ENCODE measurements at regions not wholly inside any gene's neighbourhood (a gene's known extent, or its start where the extent isn't known, plus 50 kb on each side); places are given as distances from the start of the nearest gene placed in this dataset.

DNA sequence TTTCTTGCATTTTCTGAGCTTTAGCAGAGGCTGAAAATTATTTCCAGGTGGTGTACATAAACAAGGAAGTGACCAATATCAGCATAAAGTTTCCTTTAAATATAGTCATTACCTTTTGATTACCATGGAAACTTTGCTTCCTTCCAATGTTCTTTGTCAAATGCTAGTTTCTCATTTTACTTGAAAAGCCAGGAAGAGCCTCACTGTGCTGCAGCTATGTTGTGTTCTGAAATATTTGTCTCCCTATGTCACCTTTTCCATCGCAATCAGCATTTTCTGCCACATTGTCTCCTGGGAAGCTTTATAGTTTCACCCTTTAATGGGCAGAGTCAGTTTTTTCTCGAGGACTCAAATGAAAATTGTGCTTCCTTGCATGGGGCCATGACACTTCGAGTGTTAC lies 496.0 kb downstream of the CDH8 start:
- H3K9ac ChIP-seq (ENCODE audit: low read length): no peak overlapping the region
- no peaks in the 10 kb centered on the region for H3K36me3 ChIP-seq (ENCODE audit: insufficient read depth, low read length)
- no peaks in the 10 kb centered on the region for H3K79me2 ChIP-seq (replicated peaks; ENCODE audit: insufficient read depth, low read length)
- no peaks in the 10 kb centered on the region for H3K27me3 ChIP-seq (ENCODE audit: insufficient read depth, low read depth, low read length)
- H3K4me2 ChIP-seq (ENCODE audit: low read length): no peak overlapping the region
- H3F3A ChIP-seq (ENCODE audit: insufficient read depth, low read length, poor library complexity, severe bottlenecking): no peaks in the 10 kb centered on the region
- H3K9me2 ChIP-seq (ENCODE audit: insufficient read depth, low read length): no peaks in the 10 kb centered on the region
- no peaks in the 10 kb centered on the region for H4K20me1 ChIP-seq (ENCODE audit: insufficient read depth)
- no peak overlapping the region for H3K4me3 ChIP-seq (ENCODE audit: low read length)
- H3K27ac ChIP-seq (ENCODE audit: low read length): no peak overlapping the region
- H3K9me3 ChIP-seq (ENCODE audit: low read length): no peaks in the 10 kb centered on the region
- H2AFZ ChIP-seq (ENCODE audit: low read depth, low read length): no peak overlapping the region
- TF ChIP-seq, protein P1, sequence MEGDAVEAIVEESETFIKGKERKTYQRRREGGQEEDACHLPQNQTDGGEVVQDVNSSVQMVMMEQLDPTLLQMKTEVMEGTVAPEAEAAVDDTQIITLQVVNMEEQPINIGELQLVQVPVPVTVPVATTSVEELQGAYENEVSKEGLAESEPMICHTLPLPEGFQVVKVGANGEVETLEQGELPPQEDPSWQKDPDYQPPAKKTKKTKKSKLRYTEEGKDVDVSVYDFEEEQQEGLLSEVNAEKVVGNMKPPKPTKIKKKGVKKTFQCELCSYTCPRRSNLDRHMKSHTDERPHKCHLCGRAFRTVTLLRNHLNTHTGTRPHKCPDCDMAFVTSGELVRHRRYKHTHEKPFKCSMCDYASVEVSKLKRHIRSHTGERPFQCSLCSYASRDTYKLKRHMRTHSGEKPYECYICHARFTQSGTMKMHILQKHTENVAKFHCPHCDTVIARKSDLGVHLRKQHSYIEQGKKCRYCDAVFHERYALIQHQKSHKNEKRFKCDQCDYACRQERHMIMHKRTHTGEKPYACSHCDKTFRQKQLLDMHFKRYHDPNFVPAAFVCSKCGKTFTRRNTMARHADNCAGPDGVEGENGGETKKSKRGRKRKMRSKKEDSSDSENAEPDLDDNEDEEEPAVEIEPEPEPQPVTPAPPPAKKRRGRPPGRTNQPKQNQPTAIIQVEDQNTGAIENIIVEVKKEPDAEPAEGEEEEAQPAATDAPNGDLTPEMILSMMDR (IDR thresholded peaks at IDR 0.05; ENCODE audit: poor library complexity, severe bottlenecking): no peak
- TF ChIP-seq, protein P2, sequence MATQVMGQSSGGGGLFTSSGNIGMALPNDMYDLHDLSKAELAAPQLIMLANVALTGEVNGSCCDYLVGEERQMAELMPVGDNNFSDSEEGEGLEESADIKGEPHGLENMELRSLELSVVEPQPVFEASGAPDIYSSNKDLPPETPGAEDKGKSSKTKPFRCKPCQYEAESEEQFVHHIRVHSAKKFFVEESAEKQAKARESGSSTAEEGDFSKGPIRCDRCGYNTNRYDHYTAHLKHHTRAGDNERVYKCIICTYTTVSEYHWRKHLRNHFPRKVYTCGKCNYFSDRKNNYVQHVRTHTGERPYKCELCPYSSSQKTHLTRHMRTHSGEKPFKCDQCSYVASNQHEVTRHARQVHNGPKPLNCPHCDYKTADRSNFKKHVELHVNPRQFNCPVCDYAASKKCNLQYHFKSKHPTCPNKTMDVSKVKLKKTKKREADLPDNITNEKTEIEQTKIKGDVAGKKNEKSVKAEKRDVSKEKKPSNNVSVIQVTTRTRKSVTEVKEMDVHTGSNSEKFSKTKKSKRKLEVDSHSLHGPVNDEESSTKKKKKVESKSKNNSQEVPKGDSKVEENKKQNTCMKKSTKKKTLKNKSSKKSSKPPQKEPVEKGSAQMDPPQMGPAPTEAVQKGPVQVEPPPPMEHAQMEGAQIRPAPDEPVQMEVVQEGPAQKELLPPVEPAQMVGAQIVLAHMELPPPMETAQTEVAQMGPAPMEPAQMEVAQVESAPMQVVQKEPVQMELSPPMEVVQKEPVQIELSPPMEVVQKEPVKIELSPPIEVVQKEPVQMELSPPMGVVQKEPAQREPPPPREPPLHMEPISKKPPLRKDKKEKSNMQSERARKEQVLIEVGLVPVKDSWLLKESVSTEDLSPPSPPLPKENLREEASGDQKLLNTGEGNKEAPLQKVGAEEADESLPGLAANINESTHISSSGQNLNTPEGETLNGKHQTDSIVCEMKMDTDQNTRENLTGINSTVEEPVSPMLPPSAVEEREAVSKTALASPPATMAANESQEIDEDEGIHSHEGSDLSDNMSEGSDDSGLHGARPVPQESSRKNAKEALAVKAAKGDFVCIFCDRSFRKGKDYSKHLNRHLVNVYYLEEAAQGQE (IDR thresholded peaks at IDR 0.05; ENCODE audit: borderline replicate concordance): no peak
- TF ChIP-seq RAD21 (conservative IDR thresholded peaks at IDR 0.05): no peak
- no peak for TF ChIP-seq SMC3 (conservative IDR thresholded peaks at IDR 0.05; ENCODE audit: poor library complexity)
- no peak for TF ChIP-seq EZH2 (IDR thresholded peaks at IDR 0.05; ENCODE audit: borderline replicate concordance, insufficient read depth, low read length, poor library complexity, severe bottlenecking)
- no peak for TF ChIP-seq POLR2AphosphoS5 (IDR thresholded peaks at IDR 0.05)
- TF ChIP-seq EP300 (conservative IDR thresholded peaks at IDR 0.05; ENCODE audit: poor library complexity, severe bottlenecking): no peak
- no peak for TF ChIP-seq TAF1 (IDR thresholded peaks at IDR 0.05; ENCODE audit: low read depth)
- TF ChIP-seq MXI1 (conservative IDR thresholded peaks at IDR 0.05; ENCODE audit: poor library complexity, severe bottlenecking): no peak

DNA sequence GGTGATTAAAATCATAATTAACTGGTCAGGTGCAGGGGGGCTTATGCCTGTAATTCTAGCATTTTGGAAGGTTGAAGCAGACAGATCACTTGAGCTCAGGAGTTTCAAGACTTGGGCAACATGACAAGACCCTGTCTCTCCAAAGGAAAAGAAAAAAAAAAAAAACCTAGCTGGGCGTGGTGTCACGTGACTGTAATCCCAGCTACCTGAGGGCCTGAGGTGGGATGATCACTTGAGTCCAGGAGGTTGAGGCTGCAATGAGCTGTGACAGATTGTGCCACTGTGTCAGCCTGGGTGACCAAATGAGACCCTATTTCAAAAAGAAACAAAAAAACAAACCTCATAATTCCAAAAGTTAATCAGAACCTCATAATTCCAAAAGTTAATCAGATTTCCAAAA lies 505.5 kb downstream of the CDH8 start:
- no peak overlapping the region for H3K4me2 ChIP-seq (ENCODE audit: low read length)
- H3K9me2 ChIP-seq (ENCODE audit: insufficient read depth, low read length): no peaks in the 10 kb centered on the region
- no peak for TF ChIP-seq EP300 (conservative IDR thresholded peaks at IDR 0.05; ENCODE audit: poor library complexity, severe bottlenecking)
- H3K9ac ChIP-seq (ENCODE audit: low read length): no peak overlapping the region
- no peak overlapping the region for H3K27ac ChIP-seq (ENCODE audit: low read length)
- no peaks in the 10 kb centered on the region for H3K27me3 ChIP-seq (ENCODE audit: insufficient read depth, low read depth, low read length)
- no peak overlapping the region for H2AFZ ChIP-seq (ENCODE audit: low read depth, low read length)
- no peaks in the 10 kb centered on the region for H3K79me2 ChIP-seq (replicated peaks; ENCODE audit: insufficient read depth, low read length)
- H3K9me3 ChIP-seq (ENCODE audit: low read length): no peaks in the 10 kb centered on the region
- no peaks in the 10 kb centered on the region for H4K20me1 ChIP-seq (ENCODE audit: insufficient read depth)
- H3K36me3 ChIP-seq (ENCODE audit: insufficient read depth, low read length): no peaks in the 10 kb centered on the region
- no peak overlapping the region for H3K4me3 ChIP-seq (ENCODE audit: low read length)
- H3F3A ChIP-seq (ENCODE audit: insufficient read depth, low read length, poor library complexity, severe bottlenecking): no peaks in the 10 kb centered on the region

DNA sequence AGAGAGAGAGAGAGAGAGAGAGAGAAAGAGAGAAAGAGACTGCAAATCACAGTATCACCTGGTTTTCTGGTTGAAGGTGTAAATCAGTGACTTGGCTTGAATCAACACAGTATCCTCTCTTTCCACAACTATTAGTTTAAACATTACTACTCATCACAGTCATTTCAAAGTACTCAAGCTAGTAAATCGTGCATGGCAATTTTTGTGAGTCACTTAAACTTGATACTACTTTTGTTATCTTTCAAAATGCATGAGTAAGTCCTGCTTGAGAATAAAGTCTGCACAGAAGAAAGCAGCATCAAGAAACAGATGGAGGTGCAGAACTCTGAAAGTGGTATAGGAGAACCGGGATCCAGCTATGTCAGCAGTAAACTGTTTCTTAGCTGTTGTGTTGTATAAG lies 535.4 kb downstream of the CDH8 start:
- Histone ChIP-seq H2AFZ (ENCODE audit: low read depth, low read length) (no peak overlapping the region), H3K79me2 (replicated peaks; ENCODE audit: insufficient read depth, low read length) (no peaks in the 10 kb centered on the region), H3K27me3 (ENCODE audit: insufficient read depth, low read depth, low read length) (no peaks in the 10 kb centered on the region), H3K9me2 (ENCODE audit: insufficient read depth, low read length) (no peaks in the 10 kb centered on the region), H3K27ac (ENCODE audit: low read length) (no peak overlapping the region), H4K20me1 (ENCODE audit: insufficient read depth) (no peaks in the 10 kb centered on the region), H3K36me3 (ENCODE audit: insufficient read depth, low read length) (no peaks in the 10 kb centered on the region), H3K4me2 (ENCODE audit: low read length) (no peak overlapping the region), H3K9me3 (ENCODE audit: low read length) (no peaks in the 10 kb centered on the region), H3K9ac (ENCODE audit: low read length) (no peak overlapping the region), H3F3A (ENCODE audit: insufficient read depth, low read length, poor library complexity, severe bottlenecking) (no peaks in the 10 kb centered on the region), H3K4me3 (ENCODE audit: low read length) (no peak overlapping the region)
- TF ChIP-seq POLR2AphosphoS5 (IDR thresholded peaks at IDR 0.05) (no peak), TAF1 (IDR thresholded peaks at IDR 0.05; ENCODE audit: low read depth) (no peak), MXI1 (conservative IDR thresholded peaks at IDR 0.05; ENCODE audit: poor library complexity, severe bottlenecking) (no peak), SMC3 (conservative IDR thresholded peaks at IDR 0.05; ENCODE audit: poor library complexity) (no peak), RAD21 (conservative IDR thresholded peaks at IDR 0.05) (no peak), EZH2 (IDR thresholded peaks at IDR 0.05; ENCODE audit: borderline replicate concordance, insufficient read depth, low read length, poor library complexity, severe bottlenecking) (no peak)
- TF ChIP-seq, protein P1 (IDR thresholded peaks at IDR 0.05; ENCODE audit: poor library complexity, severe bottlenecking): no peak

Data from neural cell (in vitro differentiated cells).